ENCODE measurements at regions not wholly inside any gene's neighbourhood (a gene's known extent, or its start where the extent isn't known, plus 50 kb on each side); places are given as distances from the start of the nearest gene placed in this dataset.

DNA sequence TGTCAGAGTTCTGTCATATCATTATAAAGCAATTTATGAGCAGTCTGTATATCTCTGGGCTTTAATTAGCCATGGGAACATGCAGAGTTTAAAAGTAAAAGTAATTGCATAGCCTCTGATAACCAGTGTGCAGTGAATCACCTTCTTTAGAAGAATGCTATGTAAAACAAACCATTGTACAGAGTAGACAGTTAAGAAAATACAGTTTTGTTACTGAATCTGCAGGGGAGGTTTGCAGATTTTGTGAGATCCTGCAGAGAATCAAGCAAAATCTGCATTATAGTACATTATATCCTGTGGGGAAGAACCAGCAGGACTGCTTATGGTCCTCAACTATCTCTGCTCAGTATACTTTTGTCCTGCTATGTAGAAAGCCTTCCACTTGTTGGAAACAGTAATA is 396.2 kb upstream of the NAALADL2 start:
- TF ChIP-seq, protein P1, sequence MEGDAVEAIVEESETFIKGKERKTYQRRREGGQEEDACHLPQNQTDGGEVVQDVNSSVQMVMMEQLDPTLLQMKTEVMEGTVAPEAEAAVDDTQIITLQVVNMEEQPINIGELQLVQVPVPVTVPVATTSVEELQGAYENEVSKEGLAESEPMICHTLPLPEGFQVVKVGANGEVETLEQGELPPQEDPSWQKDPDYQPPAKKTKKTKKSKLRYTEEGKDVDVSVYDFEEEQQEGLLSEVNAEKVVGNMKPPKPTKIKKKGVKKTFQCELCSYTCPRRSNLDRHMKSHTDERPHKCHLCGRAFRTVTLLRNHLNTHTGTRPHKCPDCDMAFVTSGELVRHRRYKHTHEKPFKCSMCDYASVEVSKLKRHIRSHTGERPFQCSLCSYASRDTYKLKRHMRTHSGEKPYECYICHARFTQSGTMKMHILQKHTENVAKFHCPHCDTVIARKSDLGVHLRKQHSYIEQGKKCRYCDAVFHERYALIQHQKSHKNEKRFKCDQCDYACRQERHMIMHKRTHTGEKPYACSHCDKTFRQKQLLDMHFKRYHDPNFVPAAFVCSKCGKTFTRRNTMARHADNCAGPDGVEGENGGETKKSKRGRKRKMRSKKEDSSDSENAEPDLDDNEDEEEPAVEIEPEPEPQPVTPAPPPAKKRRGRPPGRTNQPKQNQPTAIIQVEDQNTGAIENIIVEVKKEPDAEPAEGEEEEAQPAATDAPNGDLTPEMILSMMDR (IDR thresholded peaks at IDR 0.05): no peak
- TF ChIP-seq SIN3A (IDR thresholded peaks at IDR 0.05; ENCODE audit: borderline replicate concordance, insufficient read depth, low read depth, low read length): no peak
- no peak for TF ChIP-seq POLR2AphosphoS5 (IDR thresholded peaks at IDR 0.05; ENCODE audit: low read depth, low read length)
